Renal cortical epithelial cell (primary cell): ENCODE measurements at regions not wholly inside any gene's neighbourhood (a gene's known extent, or its start where the extent isn't known, plus 50 kb on each side); places are given as distances from the start of the nearest gene placed in this dataset.
"Not testable (repeated sequence)": the region's sequence is repeated elsewhere in the genome, so short reads cannot be mapped to it uniquely, and the experiment has no call there.

ENCODE experiments used
- DNase-seq: peaks from one replicate; pipeline ENCODE4 v3.0.0-alpha.2; 2011; ENCODE audit warnings: low read depth

DNA sequence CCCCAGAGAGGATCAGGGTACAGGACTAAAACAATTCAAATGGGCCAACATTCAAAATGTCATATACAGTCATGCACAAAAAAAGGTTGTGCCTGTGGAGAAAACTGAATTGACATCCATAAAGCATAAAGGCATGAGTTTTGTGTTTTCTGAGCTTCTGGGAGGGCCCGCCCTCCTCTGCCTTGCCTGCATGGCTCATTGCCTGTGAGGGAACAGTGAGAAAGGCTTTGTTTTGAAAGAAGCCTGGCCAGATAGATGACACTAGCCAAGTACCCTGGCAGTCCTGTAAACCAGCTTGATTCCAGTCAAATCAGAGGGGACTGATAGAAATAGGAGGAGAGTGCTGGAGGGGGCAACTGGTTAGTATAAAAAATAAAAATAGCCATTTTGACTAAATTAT lies 194.3 kb downstream of the KIT start:
- DNase-seq, result no peak

- no peak for DNase-seq
These were observed 187.2 kb downstream of the KIT start for GRCh38 chr4:54844911-54845310.

GRCh38 chr4:54843946-54844345 lies 186.2 kb downstream of the KIT start:
- no peak for DNase-seq

- no peak for DNase-seq
These were observed 185.3 kb downstream of the KIT start for GRCh38 chr4:54843106-54843505.

DNA sequence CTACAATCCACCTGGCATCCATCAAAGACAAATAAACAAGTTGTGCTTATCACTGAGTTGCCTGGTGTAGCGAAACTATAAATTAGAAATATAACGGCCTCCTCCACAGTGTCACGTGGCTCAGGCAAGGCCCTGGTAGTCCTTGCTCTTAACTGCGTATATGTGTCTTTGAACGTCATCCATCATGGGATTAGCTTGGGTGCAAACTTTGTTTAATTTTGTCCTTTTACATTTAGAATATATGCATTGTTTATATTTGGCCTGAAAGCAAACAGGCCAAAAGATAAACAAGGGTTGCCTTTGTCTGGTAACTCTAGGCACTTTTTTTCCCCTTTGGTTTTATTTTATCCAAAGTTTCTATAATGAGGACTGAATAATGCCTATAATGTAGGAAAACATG lies 184.9 kb downstream of the KIT start:
- DNase-seq, result no peak

DNA sequence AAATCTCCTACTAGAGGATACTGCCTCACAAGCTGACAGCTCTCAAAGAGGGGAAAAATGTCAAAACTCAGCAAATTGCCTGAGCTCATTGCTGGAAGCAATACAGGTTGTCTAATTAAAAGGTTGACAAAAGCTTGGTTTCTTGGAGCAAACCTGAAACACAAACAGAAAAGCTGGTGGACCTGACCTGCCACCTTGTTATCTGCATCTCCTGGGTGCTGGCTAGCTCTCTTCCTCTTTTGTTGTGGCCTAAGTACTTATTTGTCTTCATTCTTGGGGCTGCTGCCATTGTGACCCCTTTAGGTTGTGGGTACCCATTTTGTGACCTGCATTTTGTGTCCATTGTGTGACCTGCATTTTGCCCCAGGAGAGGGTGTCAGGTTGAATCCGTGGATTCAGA lies 184.5 kb downstream of the KIT start:
- no peak for DNase-seq

GRCh38 chr4:54840992-54841768 lies 183.4 kb downstream of the KIT start:
- peak; percentile 1 for DNase-seq

- DNase-seq, result no peak
These were observed 182.7 kb downstream of the KIT start for GRCh38 chr4:54840430-54840829.

DNA sequence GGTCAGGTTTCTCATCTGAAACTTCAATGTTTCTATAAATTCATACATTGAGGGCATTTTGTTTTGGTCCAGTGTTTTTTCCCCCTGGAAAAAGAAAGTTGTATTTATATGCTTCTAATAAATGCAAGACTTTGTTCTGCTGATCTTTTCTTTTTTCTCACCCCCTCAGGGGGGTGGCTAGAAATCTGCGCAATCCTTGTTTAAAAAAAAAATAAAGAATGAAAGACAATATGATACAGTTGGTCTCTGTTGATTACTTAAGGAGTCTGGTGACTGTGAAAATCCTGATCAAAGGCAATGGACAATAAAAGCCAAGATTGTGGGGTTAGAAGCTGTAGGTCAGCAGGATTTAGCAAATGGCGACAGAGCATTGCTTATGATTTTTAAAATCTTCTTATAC lies 180.5 kb downstream of the KIT start:
- DNase-seq, result no peak

- no peak for DNase-seq
These were observed 179.9 kb downstream of the KIT start for GRCh38 chr4:54837576-54838140.

- not testable (repeated sequence) for DNase-seq
These were observed 170.6 kb downstream of the KIT start for GRCh38 chr4:54828361-54828760.

- DNase-seq, result no peak
These were observed 165.9 kb downstream of the KIT start for GRCh38 chr4:54823616-54824015.

- DNase-seq, result no peak
These were observed 161.3 kb downstream of the KIT start for GRCh38 chr4:54819034-54819433.

DNA sequence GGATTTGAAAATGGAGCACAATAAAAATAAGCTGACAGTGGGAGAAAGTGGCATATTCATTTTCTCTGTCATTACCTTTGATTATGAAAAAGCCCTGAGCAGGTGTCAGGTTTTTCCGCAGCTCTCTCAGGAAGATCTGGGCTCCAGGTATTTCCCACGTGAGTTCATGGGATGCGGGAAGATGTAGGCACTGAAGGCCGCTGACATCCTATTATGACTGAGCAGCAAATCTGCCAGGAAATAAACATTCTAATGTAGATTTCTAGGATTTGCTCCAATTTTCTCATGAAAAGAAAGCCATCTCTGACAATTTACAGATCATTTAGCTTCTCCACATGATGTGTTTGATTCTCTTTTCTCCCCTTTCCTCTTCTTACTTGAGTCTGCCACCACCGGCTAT lies 160.7 kb downstream of the KIT start:
- DNase-seq, result no peak

DNA sequence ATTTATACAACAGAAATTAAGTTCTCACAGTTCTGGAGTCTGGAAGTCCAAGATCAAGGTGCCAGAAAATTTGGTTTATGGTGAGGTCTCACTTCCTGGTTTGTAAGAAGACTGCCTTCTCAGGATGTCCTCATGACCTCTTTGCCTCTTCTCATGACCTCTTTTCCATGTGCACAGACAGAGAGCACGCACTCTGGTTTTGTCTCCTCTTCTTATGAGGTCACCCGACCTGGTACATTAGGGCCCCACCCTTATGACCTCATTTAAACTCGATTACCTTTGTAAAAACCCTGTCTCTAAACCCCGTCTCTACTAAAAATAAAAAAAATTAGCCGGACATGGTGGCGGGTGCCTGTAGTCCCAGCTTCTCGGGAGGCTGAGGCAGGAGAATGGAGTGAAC lies 155.9 kb downstream of the KIT start:
- DNase-seq, result no peak

- DNase-seq, result no peak
These were observed 148.6 kb downstream of the KIT start for GRCh38 chr4:54806351-54806750.

DNA sequence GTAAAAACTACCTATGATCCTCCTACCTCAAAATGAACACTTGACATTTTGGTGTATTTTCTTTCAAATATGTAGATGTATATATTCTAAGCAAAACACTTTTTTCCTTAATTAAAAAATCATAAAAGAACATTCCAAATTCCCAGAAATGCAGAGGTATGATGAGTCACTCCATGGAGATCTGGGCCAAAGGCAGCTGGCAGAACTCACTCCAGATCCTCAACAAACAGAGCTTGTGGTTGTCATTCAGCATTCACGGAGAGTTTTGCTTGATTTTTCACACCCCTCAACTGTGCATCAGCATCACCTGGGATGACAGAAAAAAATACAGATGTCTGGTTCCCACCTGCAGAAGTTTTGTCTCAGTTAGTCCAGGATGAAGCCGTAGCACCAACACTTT lies 144.6 kb downstream of the KIT start:
- no peak for DNase-seq

DNA sequence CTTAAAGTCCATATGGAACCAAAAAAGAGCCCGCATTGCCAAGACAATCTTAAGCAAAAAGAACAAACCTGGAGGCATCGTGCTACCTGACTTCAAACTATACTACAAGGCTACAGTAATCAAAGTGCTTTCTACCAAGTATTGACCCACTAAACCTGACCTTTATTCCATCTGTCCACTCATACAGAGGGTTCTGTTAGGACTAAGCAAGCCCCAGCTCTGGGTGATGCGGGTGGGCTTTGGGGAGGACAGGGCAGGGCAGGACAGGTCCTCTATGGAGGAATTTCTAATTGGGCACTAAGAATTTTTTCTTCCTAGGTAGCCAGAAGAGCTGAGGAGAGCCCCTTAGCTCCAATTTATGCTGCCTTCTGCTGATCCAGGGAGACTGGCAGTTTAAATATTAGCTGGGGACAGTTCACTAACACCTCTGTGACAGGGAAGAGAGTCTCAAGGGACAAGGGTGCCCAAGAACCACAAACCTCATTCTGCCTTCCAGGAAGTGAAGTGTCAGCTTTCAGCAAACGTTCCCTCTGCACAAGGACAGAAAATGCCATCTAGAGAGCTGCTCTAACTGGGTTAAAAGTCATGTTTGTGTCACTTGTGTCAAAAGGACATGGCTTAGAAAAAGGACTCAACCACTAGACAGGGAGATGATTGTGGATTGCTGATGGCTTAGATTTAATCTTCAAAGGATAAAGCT lies 143.2 kb downstream of the KIT start:
- no peak for DNase-seq

DNA sequence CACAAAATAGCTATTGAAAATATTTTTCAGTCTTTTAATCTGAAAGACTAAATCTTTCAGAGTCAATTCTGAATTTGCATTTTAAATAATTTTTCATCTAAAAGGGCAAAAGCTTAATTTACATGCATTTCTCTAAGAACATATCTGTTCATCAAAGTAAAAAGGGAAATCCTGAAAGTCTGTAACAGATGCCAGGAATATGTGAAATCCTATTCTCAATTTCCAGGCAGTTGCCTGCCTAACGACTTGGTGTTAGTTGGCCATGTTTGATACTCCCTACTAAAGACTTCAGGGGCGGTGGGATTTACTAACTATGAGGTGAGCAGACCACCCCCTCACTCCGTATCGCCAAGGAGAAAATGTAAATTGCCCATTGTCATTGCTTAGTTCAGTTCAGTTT lies 136.8 kb downstream of the KIT start:
- no peak for DNase-seq

GRCh38 chr4:54793856-54794422 lies 136.2 kb downstream of the KIT start:
- no peak for DNase-seq
